Esophagus squamous epithelium (tissue), 5 donors: ENCODE measurements at regions not wholly inside any gene's neighbourhood (a gene's known extent, or its start where the extent isn't known, plus 50 kb on each side); places are given as distances from the start of the nearest gene placed in this dataset.

Experiments
- DNase-seq: peaks from one replicate; lab custom pipeline; 2025; lab: John Stamatoyannopoulos, UW
- H3K27ac ChIP-seq, 4 donors: fragments of 200-600 bp; sonication (generic); one replicate each; pipeline ENCODE4 v1.5.1; 2016 to 2019; ENCODE audit warnings: mild to moderate bottlenecking in 1 of 4
- H3K27me3 ChIP-seq, 4 donors: fragments of 200-600 bp; sonication (generic); 1 replicate in 3 of 4; 2 replicates in 1 of 4; pipeline versions ENCODE4 v1.5.1 to v1.6.0; 2017 to 2021; ENCODE audit warnings: antibody characterized with exemption in 1 of 4
- H3K36me3 ChIP-seq, 3 donors: fragments of 200-600 bp; sonication (generic); one replicate each; pipeline ENCODE4 v1.5.1; 2016 to 2019
- H3K4me1 ChIP-seq, 3 donors: fragments of 200-600 bp; sonication (generic); one replicate each; pipeline ENCODE4 v1.5.1; 2017 to 2019
- H3K4me3 ChIP-seq, 4 donors: fragments of 200-600 bp; sonication (generic); 1 replicate in 3 of 4; 2 replicates in 1 of 4; pipeline ENCODE4 v1.5.1; 2016 to 2019; ENCODE audit warnings: mild to moderate bottlenecking in 2 of 4, moderate library complexity in 1 of 4
- H3K9me3 ChIP-seq, 3 donors: fragments of 200-600 bp; sonication (generic); one replicate each; pipeline ENCODE4 v1.5.1; 2016 to 2019
- CTCF ChIP-seq, 6 experiments: fragments of 450-650 bp in 4 of 6; fragments of 200-600 bp in 2 of 6; sonication (generic) in 2 of 6; IDR thresholded peaks; one replicate each; pipeline ENCODE4 v1.5.1; 2016 to 2019; ENCODE audit warnings: antibody characterized with exemption in 6 of 6, mild to moderate bottlenecking in 4 of 6, moderate library complexity in 4 of 6
- POLR2A ChIP-seq, 4 donors: fragments of 450-650 bp; IDR thresholded peaks; one replicate each; pipeline ENCODE4 v1.6.1; 2017; ENCODE audit warnings: antibody characterized with exemption in 4 of 4, mild to moderate bottlenecking in 4 of 4, moderate library complexity in 3 of 4
- WGBS, 2 donors: methylation state at CpG; one replicate each; pipeline ENCODE4 v1.1.5; 2018; 5-methylcytosine and 5-hydroxymethylcytosine counted together
- intact Hi-C: fragments of 100-400 bp; cut with DNase I; formaldehyde crosslinking; loops from one replicate; pipeline ENCODE4 v1.15.0; 2022
- donor health status: DM: yes; HTN: yes; CAD: no.

- 55 to 75% methylated on average over 5 of the region's 5 CpGs for WGBS, 2 donors
- Histone ChIP-seq H3K4me1 (no peaks in the 10 kb centered on the region), H3K36me3 (no peaks in the 10 kb centered on the region), H3K4me3 (no peak overlapping the region), H3K9me3 (peaks cover 0 to 7% (median 0%) of the 10 kb centered on the region in 3 donors), H3K27ac (no peak overlapping the region), H3K27me3 (no peaks in the 10 kb centered on the region)
- TF ChIP-seq POLR2A (IDR thresholded peaks at IDR 0.05) (no peak), CTCF (IDR thresholded peaks at IDR 0.05) (no peak)
- no peak for DNase-seq
- intact Hi-C loops: no loop called here
Observed at GRCh38 chr18:70720607-70721006, 431.8 kb downstream of the SOCS6 start.

DNA sequence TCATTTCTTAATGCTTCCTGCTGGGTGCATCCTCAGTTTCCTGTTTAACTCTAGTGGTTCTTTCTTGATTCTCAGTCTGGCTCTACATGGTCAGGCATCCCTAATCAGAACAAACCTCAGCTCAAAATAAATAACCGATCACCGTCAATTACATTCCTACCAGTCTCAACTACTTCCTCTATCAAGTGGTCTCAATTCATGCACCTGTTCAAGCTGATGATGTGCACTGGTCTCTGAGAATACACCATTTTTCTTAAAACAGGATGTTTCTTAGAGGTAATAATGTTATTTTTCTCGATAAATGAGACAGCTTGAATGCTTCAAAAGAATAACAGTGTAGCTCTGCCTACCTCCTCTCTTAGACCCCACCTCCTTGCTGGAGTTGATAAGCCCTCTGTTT lies 420.9 kb downstream of the SOCS6 start:
- Histone ChIP-seq H3K9me3 (no peaks in the 10 kb centered on the region), H3K4me1 (no peaks in the 10 kb centered on the region), H3K36me3 (no peaks in the 10 kb centered on the region), H3K27ac (no peak overlapping the region), H3K27me3 (no peaks in the 10 kb centered on the region), H3K4me3 (no peak overlapping the region)
- intact Hi-C loops: no loop called here
- TF ChIP-seq CTCF (IDR thresholded peaks at IDR 0.05) (no peak), POLR2A (IDR thresholded peaks at IDR 0.05) (no peak)
- 71 to 76% methylated on average over 3 of the region's 3 CpGs for WGBS, 2 donors
- no peak for DNase-seq

DNA sequence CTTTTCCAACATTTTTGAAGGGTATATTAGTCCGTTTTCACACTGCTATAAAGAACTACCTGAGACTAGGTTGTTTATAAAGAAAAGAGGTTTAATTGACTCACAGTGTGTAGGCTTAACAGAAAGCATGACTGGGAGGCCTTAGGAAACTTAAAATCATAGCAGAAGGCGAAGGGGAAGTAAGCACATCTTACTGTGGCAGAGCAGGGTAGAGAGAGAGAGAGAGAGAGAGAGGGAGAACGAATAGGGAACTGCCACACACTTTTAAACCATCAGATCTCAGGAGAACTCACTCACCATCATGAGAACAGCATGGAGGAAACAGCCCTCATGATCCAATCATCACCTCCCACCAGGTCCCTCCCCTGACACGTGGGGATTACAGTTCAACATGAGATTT lies 420.3 kb downstream of the SOCS6 start:
- no peak overlapping the region for H3K27ac ChIP-seq
- no peak overlapping the region for H3K4me3 ChIP-seq
- H3K9me3 ChIP-seq: no peaks in the 10 kb centered on the region
- intact Hi-C loops: no loop called here
- H3K4me1 ChIP-seq: no peaks in the 10 kb centered on the region
- no peaks in the 10 kb centered on the region for H3K27me3 ChIP-seq
- 16 to 31% methylated on average over 4 of the region's 4 CpGs for WGBS, 2 donors
- TF ChIP-seq POLR2A (IDR thresholded peaks at IDR 0.05): no peak
- DNase-seq: no peak
- H3K36me3 ChIP-seq: no peaks in the 10 kb centered on the region

GRCh38 chr18:70705831-70706416 lies 417.1 kb downstream of the SOCS6 start:
- H3K36me3 ChIP-seq: no peaks in the 10 kb centered on the region
- DNase-seq: no peak
- 45 to 50% methylated on average over 3 of the region's 3 CpGs for WGBS, 2 donors
- intact Hi-C loops: no loop called here
- no peak overlapping the region for H3K4me3 ChIP-seq
- no peaks in the 10 kb centered on the region for H3K4me1 ChIP-seq
- TF ChIP-seq CTCF (IDR thresholded peaks at IDR 0.05) (no peak), POLR2A (IDR thresholded peaks at IDR 0.05) (no peak)
- H3K27me3 ChIP-seq: no peaks in the 10 kb centered on the region
- no peak overlapping the region for H3K27ac ChIP-seq
- H3K9me3 ChIP-seq: no peaks in the 10 kb centered on the region

GRCh38 chr18:70700496-70700895 lies 411.7 kb downstream of the SOCS6 start:
- H3K36me3 ChIP-seq: no peaks in the 10 kb centered on the region
- DNase-seq: no peak
- no peak for TF ChIP-seq POLR2A (IDR thresholded peaks at IDR 0.05)
- no peak for TF ChIP-seq CTCF (IDR thresholded peaks at IDR 0.05)
- peaks cover 0 to 8% (median 0%) of the 10 kb centered on the region in 3 donors for H3K9me3 ChIP-seq
- H3K4me1 ChIP-seq: no peaks in the 10 kb centered on the region
- intact Hi-C loops: no loop called here
- no peak overlapping the region for H3K27ac ChIP-seq
- no peak overlapping the region for H3K4me3 ChIP-seq
- no peaks in the 10 kb centered on the region for H3K27me3 ChIP-seq

- 80 to 96% methylated on average over 3 of the region's 3 CpGs for WGBS, 2 donors
- Histone ChIP-seq H3K4me3 (no peak overlapping the region), H3K27ac (no peak overlapping the region), H3K4me1 (no peaks in the 10 kb centered on the region), H3K27me3 (no peaks in the 10 kb centered on the region), H3K36me3 (no peaks in the 10 kb centered on the region), H3K9me3 (peaks cover 0 to 8% (median 0%) of the 10 kb centered on the region in 3 donors)
- TF ChIP-seq CTCF (IDR thresholded peaks at IDR 0.05) (no peak), POLR2A (IDR thresholded peaks at IDR 0.05) (no peak)
- intact Hi-C loops: no loop called here
- no peak for DNase-seq
Observed at GRCh38 chr18:70698574-70698973, 409.7 kb downstream of the SOCS6 start.
